Fibroblast of the aortic adventitia (primary cell): ENCODE measurements at regions not wholly inside any gene's neighbourhood (a gene's known extent, or its start where the extent isn't known, plus 50 kb on each side); places are given as distances from the start of the nearest gene placed in this dataset.
"Not testable (repeated sequence)": the region's sequence is repeated elsewhere in the genome, so short reads cannot be mapped to it uniquely, and the experiment has no call there.

Source experiments
- DNase-seq: peaks from one replicate; pipeline ENCODE4 v3.0.0-alpha.2; 2010; ENCODE audit warnings: low read depth
- H3K4me3 ChIP-seq: 2 replicates; pipeline ENCODE4 v1.5.1; 2011; ENCODE audit warnings: low read depth, mild to moderate bottlenecking, control low read depth, low read length, moderate library complexity
- CTCF ChIP-seq: IDR thresholded peaks from 2 replicates; pipeline ENCODE4 v1.5.1; 2011; ENCODE audit warnings: mild to moderate bottlenecking, low read length, control low read depth, inconsistent platforms; ENCODE audit not compliant: insufficient read depth

GRCh38 chr1:47532921-47533792 is 95.3 kb downstream of the FOXD2 start:
- peak overlapping the region; percentile 53 for H3K4me3 ChIP-seq
- TF ChIP-seq CTCF: no peak
- DNase-seq: peak; percentile 71

DNA sequence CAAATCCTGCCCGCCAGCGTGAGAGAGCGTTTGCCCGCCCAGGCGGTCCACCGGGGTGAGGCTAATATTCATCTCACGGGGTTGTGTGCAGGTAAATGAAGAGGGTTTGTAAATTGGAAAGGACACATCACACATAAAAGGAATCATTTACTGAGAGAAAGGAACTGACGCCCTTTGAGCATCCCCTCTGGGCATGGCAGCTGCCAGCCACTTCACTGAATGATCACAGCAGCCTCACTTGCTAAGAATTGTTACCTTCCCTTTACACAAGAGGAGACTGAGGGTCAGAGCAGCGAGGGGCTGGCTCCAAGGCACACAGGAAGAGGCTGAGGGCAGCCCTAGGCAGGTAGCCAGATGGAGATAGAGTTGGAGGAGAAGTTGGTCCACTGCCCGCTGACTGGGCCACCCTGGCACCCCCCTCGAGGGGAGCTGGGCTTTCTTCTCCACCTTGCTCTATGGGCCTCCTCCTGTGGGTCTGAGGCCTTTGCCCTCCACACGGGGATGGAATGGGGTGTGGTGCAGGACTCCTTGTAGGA is 96.0 kb downstream of the FOXD2 start:
- TF ChIP-seq CTCF: no peak
- no peak for DNase-seq
- H3K4me3 ChIP-seq: no peak overlapping the region

GRCh38 chr1:47534436-47534835 is 96.6 kb downstream of the FOXD2 start:
- TF ChIP-seq CTCF: no peak
- peak; percentile 19 for DNase-seq
- no peak overlapping the region for H3K4me3 ChIP-seq

- no peak for DNase-seq
- no peak overlapping the region for H3K4me3 ChIP-seq
- no peak for TF ChIP-seq CTCF
Observed at GRCh38 chr1:47536646-47537118, 98.8 kb downstream of the FOXD2 start.

- TF ChIP-seq CTCF: no peak
- DNase-seq: no peak
- H3K4me3 ChIP-seq: no peak overlapping the region
Observed at GRCh38 chr1:47537268-47537667, 99.4 kb downstream of the FOXD2 start.

DNA sequence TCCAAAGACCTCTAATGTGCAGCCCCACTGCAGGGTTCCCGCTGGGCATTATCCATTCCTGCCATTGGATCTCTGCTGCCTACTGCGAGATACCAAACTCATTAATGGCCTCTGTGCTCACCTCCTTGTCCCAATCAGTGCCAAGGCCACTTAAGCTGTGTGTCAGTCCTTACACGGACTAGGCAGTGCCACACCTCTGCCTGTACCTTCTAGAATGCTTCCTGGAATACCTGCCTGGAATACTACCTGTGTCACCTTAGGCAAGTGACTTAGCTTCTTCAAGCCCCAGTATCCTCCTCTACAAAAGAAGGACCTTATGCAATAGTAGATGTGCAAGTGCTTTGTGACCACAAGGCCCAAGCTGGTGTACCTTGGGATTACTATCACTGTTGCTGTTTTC is 100.1 kb downstream of the FOXD2 start:
- TF ChIP-seq CTCF: no peak
- no peak for DNase-seq
- no peak overlapping the region for H3K4me3 ChIP-seq

- not testable (repeated sequence) for DNase-seq, H3K4me3 ChIP-seq
Observed at GRCh38 chr1:47538530-47538929, 100.7 kb downstream of the FOXD2 start.

DNA sequence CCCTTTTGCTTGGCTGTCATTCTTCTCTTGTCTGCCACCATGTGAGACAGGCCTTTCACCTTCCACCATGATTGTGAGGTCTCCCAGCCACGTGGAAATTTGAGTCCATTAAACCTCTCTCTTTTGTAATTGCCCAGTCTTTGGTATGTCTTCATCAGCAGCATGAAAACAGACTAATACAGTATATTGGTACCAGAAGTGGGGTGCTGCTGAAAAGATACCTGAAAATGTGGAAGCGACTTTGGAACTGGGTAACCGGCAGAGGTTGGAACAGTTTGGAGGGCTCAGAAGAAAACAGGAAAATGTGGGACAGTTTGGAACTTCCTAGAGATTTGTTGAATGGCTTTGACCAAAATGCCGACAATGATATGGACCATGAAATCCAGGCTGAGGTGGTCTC is 103.9 kb downstream of the FOXD2 start:
- H3K4me3 ChIP-seq, DNase-seq: not testable (repeated sequence)

GRCh38 chr1:47543089-47543488 is 105.2 kb downstream of the FOXD2 start:
- DNase-seq, H3K4me3 ChIP-seq: not testable (repeated sequence)
